GM12891 (cell line): ENCODE measurements at regions not wholly inside any gene's neighbourhood (a gene's known extent, or its start where the extent isn't known, plus 50 kb on each side); places are given as distances from the start of the nearest gene placed in this dataset.

Source experiments
- POLR2A ChIP-seq: IDR thresholded peaks from 2 replicates; pipeline ENCODE4 v1.6.1; 2011; ENCODE audit warnings: low read depth, low read length, control low read depth
- TAF1 ChIP-seq: IDR thresholded peaks from 2 replicates; pipeline ENCODE4 v1.6.1; 2011; ENCODE audit warnings: low read depth, low read length, control low read depth

DNA sequence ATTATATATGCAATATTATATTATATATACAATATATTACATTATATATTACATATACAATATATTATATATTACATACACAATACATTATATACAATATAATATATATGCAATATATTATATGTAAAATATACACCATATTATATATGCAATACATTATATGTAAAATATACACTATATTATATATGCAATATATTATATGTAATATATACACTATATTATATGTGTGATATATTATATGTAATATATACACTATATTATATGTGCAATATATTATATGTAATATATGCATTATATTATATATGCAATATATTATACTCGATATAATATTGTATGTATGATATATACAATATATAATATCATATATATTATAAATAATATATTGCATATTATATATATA lies 457.4 kb downstream of the SMARCA1 start:
- TF ChIP-seq POLR2A: no peak
- TF ChIP-seq TAF1: no peak
